ENCODE measurements at regions not wholly inside any gene's neighbourhood (a gene's known extent, or its start where the extent isn't known, plus 50 kb on each side); places are given as distances from the start of the nearest gene placed in this dataset.
A peak's percentile ranks its signal among the peaks of the same experiment; 100 is the strongest.

- TF ChIP-seq EZH2phosphoT487 (IDR thresholded peaks at IDR 0.05; ENCODE audit: borderline replicate concordance, low read length), result no peak
- TF ChIP-seq, protein P1, sequence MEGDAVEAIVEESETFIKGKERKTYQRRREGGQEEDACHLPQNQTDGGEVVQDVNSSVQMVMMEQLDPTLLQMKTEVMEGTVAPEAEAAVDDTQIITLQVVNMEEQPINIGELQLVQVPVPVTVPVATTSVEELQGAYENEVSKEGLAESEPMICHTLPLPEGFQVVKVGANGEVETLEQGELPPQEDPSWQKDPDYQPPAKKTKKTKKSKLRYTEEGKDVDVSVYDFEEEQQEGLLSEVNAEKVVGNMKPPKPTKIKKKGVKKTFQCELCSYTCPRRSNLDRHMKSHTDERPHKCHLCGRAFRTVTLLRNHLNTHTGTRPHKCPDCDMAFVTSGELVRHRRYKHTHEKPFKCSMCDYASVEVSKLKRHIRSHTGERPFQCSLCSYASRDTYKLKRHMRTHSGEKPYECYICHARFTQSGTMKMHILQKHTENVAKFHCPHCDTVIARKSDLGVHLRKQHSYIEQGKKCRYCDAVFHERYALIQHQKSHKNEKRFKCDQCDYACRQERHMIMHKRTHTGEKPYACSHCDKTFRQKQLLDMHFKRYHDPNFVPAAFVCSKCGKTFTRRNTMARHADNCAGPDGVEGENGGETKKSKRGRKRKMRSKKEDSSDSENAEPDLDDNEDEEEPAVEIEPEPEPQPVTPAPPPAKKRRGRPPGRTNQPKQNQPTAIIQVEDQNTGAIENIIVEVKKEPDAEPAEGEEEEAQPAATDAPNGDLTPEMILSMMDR (IDR thresholded peaks at IDR 0.05; ENCODE audit: low read depth, low read length, poor library complexity, severe bottlenecking), result no peak
- H3K4me3 ChIP-seq (ENCODE audit: low read length), result peak overlapping the region; percentile 31; the same call in 1 of the 2 replicates
- H3K27me3 ChIP-seq (ENCODE audit: control insufficient read depth, low read length), result no peaks in the 10 kb centered on the region
- H3K27ac ChIP-seq (ENCODE audit: low read depth, low read length), result peak overlapping the region; percentile 62
- H4K20me1 ChIP-seq (ENCODE audit: control insufficient read depth, insufficient read depth, low read depth, low read length), result no peaks in the 10 kb centered on the region
- no peaks in the 10 kb centered on the region for H3K36me3 ChIP-seq (ENCODE audit: control insufficient read depth, low read length)
- H3K9me3 ChIP-seq (ENCODE audit: control insufficient read depth, insufficient read depth, low read length), result peaks cover 3% of the 10 kb centered on the region; the same call in 1 of the 2 replicates
- H3K79me2 ChIP-seq (ENCODE audit: control insufficient read depth, low read length), result no peaks in the 10 kb centered on the region
- H3K4me1 ChIP-seq (ENCODE audit: control insufficient read depth, low read length), result peaks cover 41% of the 10 kb centered on the region
- peak overlapping the region; percentile 49 for H3K4me2 ChIP-seq (ENCODE audit: low read length)
- H3K9me2 ChIP-seq (replicated peaks; ENCODE audit: control insufficient read depth, low read length), result no peaks in the 10 kb centered on the region
- peaks cover 12% of the 10 kb centered on the region for H3F3A ChIP-seq (ENCODE audit: control insufficient read depth, insufficient read depth)
These were observed 297.1 kb downstream of the COG6 start for GRCh38 chr13:39952249-39953233.

- Histone ChIP-seq H3K4me3 (ENCODE audit: low read length) (no peak overlapping the region), H3K4me2 (ENCODE audit: low read length) (no peak overlapping the region), H3K9me2 (replicated peaks; ENCODE audit: control insufficient read depth, low read length) (no peaks in the 10 kb centered on the region), H3K27ac (ENCODE audit: low read depth, low read length) (no peak overlapping the region), H3F3A (ENCODE audit: control insufficient read depth, insufficient read depth) (peaks cover 12% of the 10 kb centered on the region), H4K20me1 (ENCODE audit: control insufficient read depth, insufficient read depth, low read depth, low read length) (no peaks in the 10 kb centered on the region), H3K79me2 (ENCODE audit: control insufficient read depth, low read length) (no peaks in the 10 kb centered on the region), H3K4me1 (ENCODE audit: control insufficient read depth, low read length) (peaks cover 39% of the 10 kb centered on the region), H3K36me3 (ENCODE audit: control insufficient read depth, low read length) (no peaks in the 10 kb centered on the region), H3K9me3 (ENCODE audit: control insufficient read depth, insufficient read depth, low read length) (peaks cover 3% of the 10 kb centered on the region; the same call in 1 of the 2 replicates), H3K27me3 (ENCODE audit: control insufficient read depth, low read length) (no peaks in the 10 kb centered on the region)
- TF ChIP-seq, protein P1 (IDR thresholded peaks at IDR 0.05; ENCODE audit: low read depth, low read length, poor library complexity, severe bottlenecking), result no peak
- no peak for TF ChIP-seq EZH2phosphoT487 (IDR thresholded peaks at IDR 0.05; ENCODE audit: borderline replicate concordance, low read length)
These were observed 299.0 kb downstream of the COG6 start for GRCh38 chr13:39954476-39954875.

DNA sequence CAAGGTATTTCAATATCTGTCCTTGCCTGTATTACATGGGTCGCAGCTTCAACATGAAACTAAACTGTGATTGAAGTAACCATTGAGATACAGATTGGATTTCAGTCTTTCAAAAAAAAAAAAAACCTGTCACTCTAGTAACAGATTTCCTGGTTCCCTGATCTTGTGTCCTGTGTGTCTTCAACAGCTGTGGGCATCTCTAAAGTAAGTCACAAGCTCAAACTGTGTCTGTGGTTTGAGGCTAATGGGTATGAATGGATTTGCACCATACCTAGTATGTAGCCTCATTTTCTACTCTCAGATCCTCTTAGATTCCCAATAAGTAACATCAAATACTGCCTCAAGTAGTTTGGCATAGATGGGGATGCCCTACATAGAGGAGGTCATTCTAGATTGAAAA, 300.1 kb downstream of the COG6 start:
- H3K4me1 ChIP-seq (ENCODE audit: control insufficient read depth, low read length), result peaks cover 29% of the 10 kb centered on the region

More for the DNA sequence above, 300.1 kb downstream of the COG6 start:
- Histone ChIP-seq H3K9me2 (replicated peaks; ENCODE audit: control insufficient read depth, low read length) (no peaks in the 10 kb centered on the region), H3K9me3 (ENCODE audit: control insufficient read depth, insufficient read depth, low read length) (peaks cover under 1% of the 10 kb centered on the region; the same call in 1 of the 2 replicates), H3K27ac (ENCODE audit: low read depth, low read length) (no peak overlapping the region), H3K27me3 (ENCODE audit: control insufficient read depth, low read length) (no peaks in the 10 kb centered on the region), H3K4me2 (ENCODE audit: low read length) (no peak overlapping the region), H3K36me3 (ENCODE audit: control insufficient read depth, low read length) (no peaks in the 10 kb centered on the region), H3K79me2 (ENCODE audit: control insufficient read depth, low read length) (no peaks in the 10 kb centered on the region), H3F3A (ENCODE audit: control insufficient read depth, insufficient read depth) (peaks cover 12% of the 10 kb centered on the region), H4K20me1 (ENCODE audit: control insufficient read depth, insufficient read depth, low read depth, low read length) (no peaks in the 10 kb centered on the region), H3K4me3 (ENCODE audit: low read length) (no peak overlapping the region)
- no peak for TF ChIP-seq EZH2phosphoT487 (IDR thresholded peaks at IDR 0.05; ENCODE audit: borderline replicate concordance, low read length)
- TF ChIP-seq, protein P1 (IDR thresholded peaks at IDR 0.05; ENCODE audit: low read depth, low read length, poor library complexity, severe bottlenecking), result no peak
